ENCODE measurements at regions not wholly inside any gene's neighbourhood (a gene's known extent, or its start where the extent isn't known, plus 50 kb on each side); places are given as distances from the start of the nearest gene placed in this dataset.

GRCh38 chr18:55934821-55935220 is 346.8 kb upstream of the TCF4 start:
- no peak overlapping the region for H3K4me3 ChIP-seq (ENCODE audit: low read depth, low read length)
- H3K9me3 ChIP-seq (ENCODE audit: control insufficient read depth, insufficient read depth, low read length) = peaks cover 9% of the 10 kb centered on the region; the same call in 1 of the 2 replicates
- no peaks in the 10 kb centered on the region for H3K4me1 ChIP-seq (ENCODE audit: control insufficient read depth, insufficient read depth, low read length)
- H3K27ac ChIP-seq (ENCODE audit: low read depth, low read length) = no peak overlapping the region
- H3K9ac ChIP-seq (ENCODE audit: low read depth, low read length) = no peak overlapping the region
- H3K27me3 ChIP-seq (ENCODE audit: control insufficient read depth, insufficient read depth, low read length) = no peaks in the 10 kb centered on the region
- H3K36me3 ChIP-seq (ENCODE audit: control insufficient read depth, insufficient read depth, low read length) = no peaks in the 10 kb centered on the region

GRCh38 chr18:55932675-55933074 is 344.7 kb upstream of the TCF4 start:
- no peaks in the 10 kb centered on the region for H3K36me3 ChIP-seq (ENCODE audit: control insufficient read depth, insufficient read depth, low read length)
- H3K4me1 ChIP-seq (ENCODE audit: control insufficient read depth, insufficient read depth, low read length) = no peaks in the 10 kb centered on the region
- peaks cover 9% of the 10 kb centered on the region; the same call in 1 of the 2 replicates for H3K9me3 ChIP-seq (ENCODE audit: control insufficient read depth, insufficient read depth, low read length)
- no peak overlapping the region for H3K9ac ChIP-seq (ENCODE audit: low read depth, low read length)
- H3K4me3 ChIP-seq (ENCODE audit: low read depth, low read length) = no peak overlapping the region
- H3K27me3 ChIP-seq (ENCODE audit: control insufficient read depth, insufficient read depth, low read length) = no peaks in the 10 kb centered on the region
- no peak overlapping the region for H3K27ac ChIP-seq (ENCODE audit: low read depth, low read length)

- Histone ChIP-seq H3K9ac (ENCODE audit: low read depth, low read length) (no peak overlapping the region), H3K27ac (ENCODE audit: low read depth, low read length) (no peak overlapping the region), H3K4me1 (ENCODE audit: control insufficient read depth, insufficient read depth, low read length) (no peaks in the 10 kb centered on the region), H3K4me3 (ENCODE audit: low read depth, low read length) (no peak overlapping the region), H3K9me3 (ENCODE audit: control insufficient read depth, insufficient read depth, low read length) (peaks cover 4% of the 10 kb centered on the region; the same call in 1 of the 2 replicates), H3K36me3 (ENCODE audit: control insufficient read depth, insufficient read depth, low read length) (no peaks in the 10 kb centered on the region), H3K27me3 (ENCODE audit: control insufficient read depth, insufficient read depth, low read length) (no peaks in the 10 kb centered on the region)
Measured at GRCh38 chr18:55927831-55928230, 339.8 kb upstream of the TCF4 start.

GRCh38 chr18:55925772-55926171 is 337.8 kb upstream of the TCF4 start:
- H3K4me1 ChIP-seq (ENCODE audit: control insufficient read depth, insufficient read depth, low read length) = no peaks in the 10 kb centered on the region
- no peak overlapping the region for H3K9ac ChIP-seq (ENCODE audit: low read depth, low read length)
- no peaks in the 10 kb centered on the region for H3K27me3 ChIP-seq (ENCODE audit: control insufficient read depth, insufficient read depth, low read length)
- H3K4me3 ChIP-seq (ENCODE audit: low read depth, low read length) = no peak overlapping the region
- no peak overlapping the region for H3K27ac ChIP-seq (ENCODE audit: low read depth, low read length)
- peaks cover 4% of the 10 kb centered on the region; the same call in 1 of the 2 replicates for H3K9me3 ChIP-seq (ENCODE audit: control insufficient read depth, insufficient read depth, low read length)
- no peaks in the 10 kb centered on the region for H3K36me3 ChIP-seq (ENCODE audit: control insufficient read depth, insufficient read depth, low read length)

- peaks cover 13% of the 10 kb centered on the region for H3K9me3 ChIP-seq (ENCODE audit: control insufficient read depth, insufficient read depth, low read length)
- H3K4me3 ChIP-seq (ENCODE audit: low read depth, low read length) = no peak overlapping the region
- H3K27me3 ChIP-seq (ENCODE audit: control insufficient read depth, insufficient read depth, low read length) = no peaks in the 10 kb centered on the region
- H3K9ac ChIP-seq (ENCODE audit: low read depth, low read length) = no peak overlapping the region
- no peaks in the 10 kb centered on the region for H3K4me1 ChIP-seq (ENCODE audit: control insufficient read depth, insufficient read depth, low read length)
- no peak overlapping the region for H3K27ac ChIP-seq (ENCODE audit: low read depth, low read length)
- no peaks in the 10 kb centered on the region for H3K36me3 ChIP-seq (ENCODE audit: control insufficient read depth, insufficient read depth, low read length)
Measured at GRCh38 chr18:55920063-55920462, 332.1 kb upstream of the TCF4 start.

- H3K36me3 ChIP-seq (ENCODE audit: control insufficient read depth, insufficient read depth, low read length) = no peaks in the 10 kb centered on the region
- no peaks in the 10 kb centered on the region for H3K4me1 ChIP-seq (ENCODE audit: control insufficient read depth, insufficient read depth, low read length)
- H3K27ac ChIP-seq (ENCODE audit: low read depth, low read length) = no peak overlapping the region
- no peak overlapping the region for H3K4me3 ChIP-seq (ENCODE audit: low read depth, low read length)
- peaks cover 9% of the 10 kb centered on the region for H3K9me3 ChIP-seq (ENCODE audit: control insufficient read depth, insufficient read depth, low read length)
- no peaks in the 10 kb centered on the region for H3K27me3 ChIP-seq (ENCODE audit: control insufficient read depth, insufficient read depth, low read length)
- H3K9ac ChIP-seq (ENCODE audit: low read depth, low read length) = no peak overlapping the region
Measured at GRCh38 chr18:55918444-55918843, 330.5 kb upstream of the TCF4 start.

GRCh38 chr18:55912919-55913318 is 324.9 kb upstream of the TCF4 start:
- Histone ChIP-seq H3K36me3 (ENCODE audit: control insufficient read depth, insufficient read depth, low read length) (no peaks in the 10 kb centered on the region), H3K27ac (ENCODE audit: low read depth, low read length) (no peak overlapping the region), H3K4me1 (ENCODE audit: control insufficient read depth, insufficient read depth, low read length) (peaks cover 10% of the 10 kb centered on the region), H3K4me3 (ENCODE audit: low read depth, low read length) (no peak overlapping the region), H3K9ac (ENCODE audit: low read depth, low read length) (no peak overlapping the region), H3K27me3 (ENCODE audit: control insufficient read depth, insufficient read depth, low read length) (no peaks in the 10 kb centered on the region), H3K9me3 (ENCODE audit: control insufficient read depth, insufficient read depth, low read length) (peaks cover 9% of the 10 kb centered on the region)

GRCh38 chr18:55912071-55912470 is 324.1 kb upstream of the TCF4 start:
- Histone ChIP-seq H3K27me3 (ENCODE audit: control insufficient read depth, insufficient read depth, low read length) (no peaks in the 10 kb centered on the region), H3K4me3 (ENCODE audit: low read depth, low read length) (no peak overlapping the region), H3K9me3 (ENCODE audit: control insufficient read depth, insufficient read depth, low read length) (peaks cover 9% of the 10 kb centered on the region), H3K9ac (ENCODE audit: low read depth, low read length) (no peak overlapping the region), H3K36me3 (ENCODE audit: control insufficient read depth, insufficient read depth, low read length) (no peaks in the 10 kb centered on the region), H3K4me1 (ENCODE audit: control insufficient read depth, insufficient read depth, low read length) (peaks cover 18% of the 10 kb centered on the region), H3K27ac (ENCODE audit: low read depth, low read length) (no peak overlapping the region)

- Histone ChIP-seq H3K27ac (ENCODE audit: low read depth, low read length) (no peak overlapping the region), H3K9ac (ENCODE audit: low read depth, low read length) (no peak overlapping the region), H3K4me3 (ENCODE audit: low read depth, low read length) (no peak overlapping the region), H3K36me3 (ENCODE audit: control insufficient read depth, insufficient read depth, low read length) (no peaks in the 10 kb centered on the region), H3K9me3 (ENCODE audit: control insufficient read depth, insufficient read depth, low read length) (no peaks in the 10 kb centered on the region), H3K27me3 (ENCODE audit: control insufficient read depth, insufficient read depth, low read length) (no peaks in the 10 kb centered on the region), H3K4me1 (ENCODE audit: control insufficient read depth, insufficient read depth, low read length) (peaks cover 20% of the 10 kb centered on the region)
Measured at GRCh38 chr18:55910296-55910695, 322.3 kb upstream of the TCF4 start.

- Histone ChIP-seq H3K9me3 (ENCODE audit: control insufficient read depth, insufficient read depth, low read length) (no peaks in the 10 kb centered on the region), H3K27ac (ENCODE audit: low read depth, low read length) (no peak overlapping the region), H3K27me3 (ENCODE audit: control insufficient read depth, insufficient read depth, low read length) (no peaks in the 10 kb centered on the region), H3K9ac (ENCODE audit: low read depth, low read length) (no peak overlapping the region), H3K4me1 (ENCODE audit: control insufficient read depth, insufficient read depth, low read length) (peaks cover 20% of the 10 kb centered on the region), H3K4me3 (ENCODE audit: low read depth, low read length) (no peak overlapping the region), H3K36me3 (ENCODE audit: control insufficient read depth, insufficient read depth, low read length) (no peaks in the 10 kb centered on the region)
Measured at GRCh38 chr18:55908901-55909366, 320.9 kb upstream of the TCF4 start.

GRCh38 chr18:55907453-55908175 is 319.6 kb upstream of the TCF4 start:
- H3K27me3 ChIP-seq (ENCODE audit: control insufficient read depth, insufficient read depth, low read length) = no peaks in the 10 kb centered on the region
- H3K4me1 ChIP-seq (ENCODE audit: control insufficient read depth, insufficient read depth, low read length) = peaks cover 20% of the 10 kb centered on the region
- H3K9ac ChIP-seq (ENCODE audit: low read depth, low read length) = no peak overlapping the region
- H3K4me3 ChIP-seq (ENCODE audit: low read depth, low read length) = no peak overlapping the region
- no peak overlapping the region for H3K27ac ChIP-seq (ENCODE audit: low read depth, low read length)
- no peaks in the 10 kb centered on the region for H3K36me3 ChIP-seq (ENCODE audit: control insufficient read depth, insufficient read depth, low read length)
- no peaks in the 10 kb centered on the region for H3K9me3 ChIP-seq (ENCODE audit: control insufficient read depth, insufficient read depth, low read length)

Measured in HUES48 (cell line).